Transverse colon (tissue), 4 donors: ENCODE measurements at regions not wholly inside any gene's neighbourhood (a gene's known extent, or its start where the extent isn't known, plus 50 kb on each side); places are given as distances from the start of the nearest gene placed in this dataset.

ENCODE experiments used
- DNase-seq: peaks from one replicate; pipeline ENCODE4 v3.0.0-alpha.2; 2019
- H3K27ac ChIP-seq, 4 donors: fragments of 200-600 bp; sonication (generic); 2 replicates each; pipeline ENCODE4 v1.5.1; 2016 to 2018; ENCODE audit warnings: inconsistent platforms in 4 of 4
- H3K27me3 ChIP-seq: fragments of 200-600 bp; sonication (generic); 2 replicates; pipeline ENCODE4 v1.5.1; 2017; ENCODE audit warnings: inconsistent platforms
- H3K36me3 ChIP-seq, 4 donors: fragments of 200-600 bp; sonication (generic); 2 replicates each; pipeline ENCODE4 v1.5.1; 2017 to 2019; ENCODE audit warnings: inconsistent platforms in 4 of 4
- H3K4me1 ChIP-seq, 4 donors: fragments of 200-600 bp; sonication (generic); 2 replicates each; pipeline ENCODE4 v1.5.1; 2017 to 2020; ENCODE audit warnings: inconsistent platforms in 4 of 4
- H3K4me3 ChIP-seq, 4 donors: fragments of 200-600 bp; sonication (generic); 1 replicate in 1 of 4; 2 replicates in 3 of 4; pipeline versions ENCODE4 v1.5.1 to v1.6.1; 2017 to 2019; ENCODE audit warnings: inconsistent platforms in 4 of 4
- H3K9me3 ChIP-seq, 2 donors: fragments of 200-600 bp; sonication (generic); 2 replicates each; pipeline ENCODE4 v1.5.1; 2017 to 2019; ENCODE audit warnings: inconsistent platforms in 2 of 2
- CTCF ChIP-seq, 5 experiments: fragments of 200-600 bp in 3 of 5; fragments of 450-650 bp in 2 of 5; sonication (generic) in 3 of 5; IDR thresholded peaks; 1 replicate in 2 of 5; 2 replicates in 3 of 5; pipeline ENCODE4 v1.5.1; 2016 to 2017; ENCODE audit warnings: antibody characterized with exemption in 5 of 5, inconsistent platforms in 3 of 5, mild to moderate bottlenecking in 2 of 5, moderate library complexity in 1 of 5
- EP300 ChIP-seq: sonication (generic); formaldehyde crosslinking; IDR thresholded peaks from one replicate; pipeline ENCODE4 v1.6.1; 2017; ENCODE audit warnings: antibody characterized with exemption, low read depth
- POLR2A ChIP-seq: fragments of 450-650 bp; IDR thresholded peaks from one replicate; pipeline ENCODE4 v1.6.1; 2016; ENCODE audit warnings: antibody characterized with exemption, mild to moderate bottlenecking, moderate library complexity
- POLR2AphosphoS5 ChIP-seq, 3 donors: sonication (generic); formaldehyde crosslinking; IDR thresholded peaks; one replicate each; pipeline ENCODE4 v1.6.1; 2016; ENCODE audit warnings: antibody characterized with exemption in 3 of 3
- WGBS, 2 donors: methylation state at CpG; one replicate each; pipeline ENCODE4 v1.1.5; 2018; ENCODE audit warnings: low coverage in 1 of 2; 5-methylcytosine and 5-hydroxymethylcytosine counted together
- in situ Hi-C, 4 donors: fragments of 200-750 bp; cut with MboI; loops; one replicate each; pipeline versions ENCODE4 v1.15.0 to v1.15.1; 2017; ENCODE audit warnings: low sequenced_read_pairs in 3 of 4, low pct_ligation_motif_present in 1 of 4, low pct_unique_long_range_greater_than_20kb in 1 of 4
- intact Hi-C: fragments of 100-400 bp; cut with DNase I; formaldehyde crosslinking; loops from one replicate; pipeline ENCODE4 v1.15.1; 2023; ENCODE audit warnings: low total_unique reads

- in situ Hi-C loops: no loop called here
- WGBS, 2 donors: 73 to 81% methylated on average over 4 to 10 of the region's 10 CpGs
- DNase-seq: no peak
- TF ChIP-seq POLR2A (no peak), EP300 (no peak), POLR2AphosphoS5 (IDR thresholded peaks at IDR 0.05) (no peak), CTCF (IDR thresholded peaks at IDR 0.05) (no peak)
- Histone ChIP-seq H3K4me3 (no peak overlapping the region), H3K27ac (no peak overlapping the region), H3K27me3 (no peaks in the 10 kb centered on the region), H3K9me3 (no peaks in the 10 kb centered on the region), H3K36me3 (no peaks in the 10 kb centered on the region), H3K4me1 (no peaks in the 10 kb centered on the region)
- intact Hi-C loops: no loop called here
These were observed 1375.1 kb upstream of the ALCAM start for GRCh38 chr3:103991461-103992115.

- no peak overlapping the region for H3K27ac ChIP-seq
- WGBS, 2 donors: 69% methylated on average over 5 of the region's 5 CpGs; no CpG with 5 or more reads in 1 of the 2 donors
- TF ChIP-seq CTCF (IDR thresholded peaks at IDR 0.05) (no peak), POLR2A (no peak), EP300 (no peak), POLR2AphosphoS5 (IDR thresholded peaks at IDR 0.05) (no peak)
- H3K9me3 ChIP-seq: no peaks in the 10 kb centered on the region
- H3K4me1 ChIP-seq: no peaks in the 10 kb centered on the region
- no peak overlapping the region for H3K4me3 ChIP-seq
- in situ Hi-C loops: no loop called here
- no peak for DNase-seq
- intact Hi-C loops: no loop called here
- no peaks in the 10 kb centered on the region for H3K27me3 ChIP-seq
- H3K36me3 ChIP-seq: no peaks in the 10 kb centered on the region
These were observed 1374.2 kb upstream of the ALCAM start for GRCh38 chr3:103992469-103992868.

GRCh38 chr3:104004956-104005355 is 1361.8 kb upstream of the ALCAM start:
- no peak for DNase-seq
- WGBS, 2 donors: 95 to 100% methylated on average over 1 of the region's 1 CpG
- in situ Hi-C loops (no loop called here), intact Hi-C loops (no loop called here)
- no peaks in the 10 kb centered on the region for H3K9me3 ChIP-seq
- no peak overlapping the region for H3K4me3 ChIP-seq
- no peaks in the 10 kb centered on the region for H3K36me3 ChIP-seq
- H3K27me3 ChIP-seq: no peaks in the 10 kb centered on the region
- TF ChIP-seq POLR2AphosphoS5 (IDR thresholded peaks at IDR 0.05): no peak
- TF ChIP-seq CTCF (IDR thresholded peaks at IDR 0.05): no peak
- no peak for TF ChIP-seq EP300
- no peak for TF ChIP-seq POLR2A
- H3K4me1 ChIP-seq: no peaks in the 10 kb centered on the region
- H3K27ac ChIP-seq: no peak overlapping the region

- DNase-seq: no peak
- no peak overlapping the region for H3K27ac ChIP-seq
These were observed 1360.9 kb upstream of the ALCAM start for GRCh38 chr3:104005815-104006214.

More at GRCh38 chr3:104005815-104006214, 1360.9 kb upstream of the ALCAM start:
- H3K4me3 ChIP-seq: no peak overlapping the region
- H3K9me3 ChIP-seq: no peaks in the 10 kb centered on the region
- intact Hi-C loops (no loop called here), in situ Hi-C loops (no loop called here)
- no peaks in the 10 kb centered on the region for H3K36me3 ChIP-seq
- H3K4me1 ChIP-seq: no peaks in the 10 kb centered on the region
- WGBS, 2 donors: 38 to 50% methylated on average over 1 of the region's 1 CpG
- H3K27me3 ChIP-seq: no peaks in the 10 kb centered on the region
- TF ChIP-seq CTCF (IDR thresholded peaks at IDR 0.05) (no peak), POLR2A (no peak), EP300 (no peak), POLR2AphosphoS5 (IDR thresholded peaks at IDR 0.05) (no peak)
